HEK293 (cell line): ENCODE measurements at regions not wholly inside any gene's neighbourhood (a gene's known extent, or its start where the extent isn't known, plus 50 kb on each side); places are given as distances from the start of the nearest gene placed in this dataset.

Experiments
- CTCF ChIP-seq: fragments of 450-650 bp; formaldehyde crosslinking; IDR thresholded peaks from 2 replicates; pipeline ENCODE4 v1.5.1; 2016; ENCODE audit warnings: missing biosample characterization, missing genetic modification characterization
- TCF7L2 ChIP-seq: IDR thresholded peaks from 2 replicates; pipeline ENCODE4 v1.6.1; 2011; ENCODE audit warnings: low read depth, mild to moderate bottlenecking, inconsistent platforms, low read length, moderate library complexity, borderline replicate concordance
- ZBTB1 ChIP-seq: fragments of 450-650 bp; formaldehyde crosslinking; IDR thresholded peaks from 2 replicates; pipeline ENCODE4 v1.5.1; 2016; ENCODE audit warnings: missing biosample characterization, missing genetic modification characterization
- ZBTB8A ChIP-seq: fragments of 450-650 bp; formaldehyde crosslinking; IDR thresholded peaks from 2 replicates; pipeline ENCODE4 v1.5.1; 2016; ENCODE audit warnings: missing biosample characterization, missing genetic modification characterization
- ZFHX2 ChIP-seq: fragments of 450-650 bp; formaldehyde crosslinking; conservative IDR thresholded peaks from 2 replicates; pipeline ENCODE4 v1.5.1; 2016; ENCODE audit warnings: missing biosample characterization, missing genetic modification characterization
- ZNF324 ChIP-seq: fragments of 450-650 bp; formaldehyde crosslinking; IDR thresholded peaks from 2 replicates; pipeline ENCODE4 v1.5.1; 2016; ENCODE audit warnings: missing biosample characterization, missing genetic modification characterization
- ZNF398 ChIP-seq: fragments of 450-650 bp; formaldehyde crosslinking; IDR thresholded peaks from 2 replicates; pipeline ENCODE4 v1.5.1; 2017; ENCODE audit warnings: missing biosample characterization, missing genetic modification characterization
- TF ChIP-seq, protein P1 (sequence below): fragments of 450-650 bp; formaldehyde crosslinking; conservative IDR thresholded peaks from 2 replicates; pipeline ENCODE4 v1.5.1; 2016; ENCODE audit warnings: low read depth, missing biosample characterization, missing genetic modification characterization

- TF ChIP-seq ZFHX2 (tag by site-specific recombination), result no peak
- TF ChIP-seq ZBTB8A (tag by site-specific recombination), result no peak
- no peak for TF ChIP-seq CTCF
- TF ChIP-seq, protein P1, sequence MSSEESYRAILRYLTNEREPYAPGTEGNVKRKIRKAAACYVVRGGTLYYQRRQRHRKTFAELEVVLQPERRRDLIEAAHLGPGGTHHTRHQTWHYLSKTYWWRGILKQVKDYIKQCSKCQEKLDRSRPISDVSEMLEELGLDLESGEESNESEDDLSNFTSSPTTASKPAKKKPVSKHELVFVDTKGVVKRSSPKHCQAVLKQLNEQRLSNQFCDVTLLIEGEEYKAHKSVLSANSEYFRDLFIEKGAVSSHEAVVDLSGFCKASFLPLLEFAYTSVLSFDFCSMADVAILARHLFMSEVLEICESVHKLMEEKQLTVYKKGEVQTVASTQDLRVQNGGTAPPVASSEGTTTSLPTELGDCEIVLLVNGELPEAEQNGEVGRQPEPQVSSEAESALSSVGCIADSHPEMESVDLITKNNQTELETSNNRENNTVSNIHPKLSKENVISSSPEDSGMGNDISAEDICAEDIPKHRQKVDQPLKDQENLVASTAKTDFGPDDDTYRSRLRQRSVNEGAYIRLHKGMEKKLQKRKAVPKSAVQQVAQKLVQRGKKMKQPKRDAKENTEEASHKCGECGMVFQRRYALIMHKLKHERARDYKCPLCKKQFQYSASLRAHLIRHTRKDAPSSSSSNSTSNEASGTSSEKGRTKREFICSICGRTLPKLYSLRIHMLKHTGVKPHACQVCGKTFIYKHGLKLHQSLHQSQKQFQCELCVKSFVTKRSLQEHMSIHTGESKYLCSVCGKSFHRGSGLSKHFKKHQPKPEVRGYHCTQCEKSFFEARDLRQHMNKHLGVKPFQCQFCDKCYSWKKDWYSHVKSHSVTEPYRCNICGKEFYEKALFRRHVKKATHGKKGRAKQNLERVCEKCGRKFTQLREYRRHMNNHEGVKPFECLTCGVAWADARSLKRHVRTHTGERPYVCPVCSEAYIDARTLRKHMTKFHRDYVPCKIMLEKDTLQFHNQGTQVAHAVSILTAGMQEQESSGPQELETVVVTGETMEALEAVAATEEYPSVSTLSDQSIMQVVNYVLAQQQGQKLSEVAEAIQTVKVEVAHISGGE (tag by site-specific recombination), result no peak
- no peak for TF ChIP-seq TCF7L2
- no peak; the same call in 1 of the 2 replicates for TF ChIP-seq ZNF398
- TF ChIP-seq ZNF324, result no peak
- TF ChIP-seq ZBTB1 (tag by site-specific recombination), result no peak
Observed at GRCh38 chr15:63447017-63447676, 57.2 kb upstream of the USP3 start.
